Glutamatergic neuron (in vitro differentiated cells): ENCODE measurements at regions not wholly inside any gene's neighbourhood (a gene's known extent, or its start where the extent isn't known, plus 50 kb on each side); places are given as distances from the start of the nearest gene placed in this dataset.

Experiments used
- DNase-seq: peaks from one replicate; pipeline ENCODE4 v3.0.0; 2022
- H3K27ac Mint-ChIP-seq: one replicate; pipeline ENCODE4 v1.8.0; 2020; ENCODE audit warnings: mild to moderate bottlenecking, mixed read lengths, inconsistent platforms; ENCODE audit not compliant: unreplicated experiment
- H3K27me3 Mint-ChIP-seq: one replicate; pipeline ENCODE4 v1.8.0; 2020; ENCODE audit warnings: mild to moderate bottlenecking, moderate library complexity, mixed read lengths, inconsistent platforms; ENCODE audit not compliant: unreplicated experiment
- H3K36me3 Mint-ChIP-seq: one replicate; pipeline ENCODE4 v1.8.0; 2020; ENCODE audit warnings: mild to moderate bottlenecking, mixed read lengths, inconsistent platforms; ENCODE audit not compliant: unreplicated experiment
- H3K4me1 Mint-ChIP-seq: one replicate; pipeline ENCODE4 v1.8.0; 2020; ENCODE audit warnings: mild to moderate bottlenecking, low read depth, mixed read lengths, inconsistent platforms; ENCODE audit not compliant: unreplicated experiment
- H3K4me3 Mint-ChIP-seq: one replicate; pipeline ENCODE4 v1.8.0; 2020; ENCODE audit warnings: mild to moderate bottlenecking, mixed read lengths, inconsistent platforms; ENCODE audit not compliant: unreplicated experiment
- H3K9me3 Mint-ChIP-seq: one replicate; pipeline ENCODE4 v1.8.0; 2020; ENCODE audit warnings: mild to moderate bottlenecking, moderate library complexity, mixed read lengths, inconsistent platforms; ENCODE audit not compliant: unreplicated experiment
- CTCF ChIP-seq: fragments of 200-600 bp; sonication (generic); IDR thresholded peaks from one replicate; pipeline ENCODE4 v1.5.0; 2021; ENCODE audit not compliant: partially characterized antibody, unreplicated experiment

- Mint-ChIP-seq H3K4me1 (no peaks in the 10 kb centered on the region), H3K9me3 (no peaks in the 10 kb centered on the region), H3K4me3 (no peak overlapping the region), H3K27ac (no peak overlapping the region), H3K27me3 (no peaks in the 10 kb centered on the region), H3K36me3 (no peaks in the 10 kb centered on the region)
- TF ChIP-seq CTCF: no peak
- no peak for DNase-seq
These were observed 320.5 kb upstream of the TET2 start for GRCh38 chr4:104826171-104826570.

DNA sequence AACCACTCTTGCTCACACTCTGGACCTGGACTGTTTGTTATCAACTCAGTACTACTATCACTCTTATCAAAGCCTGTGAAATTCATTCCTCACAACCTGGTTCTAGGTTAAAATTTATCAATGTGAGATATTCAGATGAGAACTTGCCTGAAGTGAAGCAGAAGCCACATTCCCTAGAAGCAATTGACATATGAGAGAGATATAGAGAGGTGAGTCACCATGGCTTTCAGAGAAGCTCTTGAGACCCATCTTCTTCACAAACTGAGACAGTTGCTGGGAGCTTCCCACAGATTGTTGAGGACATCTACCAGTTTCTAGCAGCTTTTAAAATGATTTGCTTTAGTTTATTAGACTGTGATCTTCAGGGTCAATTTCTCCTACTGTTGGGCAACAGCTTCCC, 316.9 kb upstream of the TET2 start:
- DNase-seq: no peak
- Mint-ChIP-seq H3K9me3 (no peaks in the 10 kb centered on the region), H3K27me3 (no peaks in the 10 kb centered on the region), H3K4me1 (no peaks in the 10 kb centered on the region), H3K36me3 (no peaks in the 10 kb centered on the region), H3K4me3 (no peak overlapping the region), H3K27ac (no peak overlapping the region)
- no peak for TF ChIP-seq CTCF

GRCh38 chr4:104848597-104849225, 298.0 kb upstream of the TET2 start:
- Mint-ChIP-seq H3K36me3 (no peaks in the 10 kb centered on the region), H3K4me3 (no peak overlapping the region)

GRCh38 chr4:104859601-104860237, 287.0 kb upstream of the TET2 start:
- Mint-ChIP-seq H3K27ac (no peak overlapping the region), H3K27me3 (no peaks in the 10 kb centered on the region)
- DNase-seq: no peak

More at GRCh38 chr4:104848597-104849225, 298.0 kb upstream of the TET2 start:
- no peak for TF ChIP-seq CTCF
- Mint-ChIP-seq H3K27ac (no peak overlapping the region), H3K9me3 (no peaks in the 10 kb centered on the region), H3K27me3 (no peaks in the 10 kb centered on the region), H3K4me1 (no peaks in the 10 kb centered on the region)
- DNase-seq: no peak

More at GRCh38 chr4:104859601-104860237, 287.0 kb upstream of the TET2 start:
- Mint-ChIP-seq H3K36me3 (peaks cover 5% of the 10 kb centered on the region), H3K4me3 (no peak overlapping the region), H3K9me3 (peaks cover 4% of the 10 kb centered on the region), H3K4me1 (peaks cover 4% of the 10 kb centered on the region)
- no peak for TF ChIP-seq CTCF
